Osteocyte (in vitro differentiated cells): ENCODE measurements at regions not wholly inside any gene's neighbourhood (a gene's known extent, or its start where the extent isn't known, plus 50 kb on each side); places are given as distances from the start of the nearest gene placed in this dataset.

ENCODE experiments used
- DNase-seq: peaks from one replicate; pipeline ENCODE4 v3.0.0; 2021; ENCODE audit warnings: mixed read lengths; ENCODE audit not compliant: unreplicated experiment; ENCODE audit errors: extremely low spot score
- H3K27ac Mint-ChIP-seq: one replicate; pipeline ENCODE4 v1.8.0; 2021; ENCODE audit warnings: mild to moderate bottlenecking, mixed read lengths; ENCODE audit not compliant: unreplicated experiment
- H3K27me3 Mint-ChIP-seq: one replicate; pipeline ENCODE4 v1.8.0; 2021; ENCODE audit warnings: mixed read lengths; ENCODE audit not compliant: unreplicated experiment
- H3K36me3 Mint-ChIP-seq: one replicate; pipeline ENCODE4 v1.8.0; 2021; ENCODE audit warnings: mixed read lengths; ENCODE audit not compliant: unreplicated experiment
- H3K4me1 Mint-ChIP-seq: one replicate; pipeline ENCODE4 v1.8.0; 2021; ENCODE audit warnings: mixed read lengths; ENCODE audit not compliant: unreplicated experiment
- H3K4me3 Mint-ChIP-seq: one replicate; pipeline ENCODE4 v1.8.0; 2021; ENCODE audit warnings: mild to moderate bottlenecking, moderate library complexity, mixed read lengths; ENCODE audit not compliant: unreplicated experiment
- H3K9me3 Mint-ChIP-seq: one replicate; pipeline ENCODE4 v1.8.0; 2021; ENCODE audit warnings: mixed read lengths; ENCODE audit not compliant: unreplicated experiment
- CTCF ChIP-seq: fragments of 200-600 bp; sonication (generic); IDR thresholded peaks from 2 replicates; pipeline ENCODE4 v1.5.0; 2021; ENCODE audit warnings: antibody characterized with exemption, mild to moderate bottlenecking, moderate library complexity

- H3K27ac Mint-ChIP-seq = no peak overlapping the region
- H3K27me3 Mint-ChIP-seq = no peaks in the 10 kb centered on the region
- H3K9me3 Mint-ChIP-seq = peaks cover 20% of the 10 kb centered on the region
- no peak for DNase-seq
- H3K4me3 Mint-ChIP-seq = no peak overlapping the region
- no peak for TF ChIP-seq CTCF
- H3K4me1 Mint-ChIP-seq = peaks cover 29% of the 10 kb centered on the region
- no peaks in the 10 kb centered on the region for H3K36me3 Mint-ChIP-seq
These were observed 72.8 kb upstream of the KCNJ15 start for GRCh38 chr21:38183961-38184360.

- H3K27me3 Mint-ChIP-seq = no peaks in the 10 kb centered on the region
- no peak for DNase-seq
- TF ChIP-seq CTCF = no peak
- no peak overlapping the region for H3K4me3 Mint-ChIP-seq
- H3K36me3 Mint-ChIP-seq = no peaks in the 10 kb centered on the region
- H3K4me1 Mint-ChIP-seq = peaks cover 4% of the 10 kb centered on the region
- peaks cover 18% of the 10 kb centered on the region for H3K9me3 Mint-ChIP-seq
- H3K27ac Mint-ChIP-seq = no peak overlapping the region
These were observed 70.0 kb upstream of the KCNJ15 start for GRCh38 chr21:38186661-38187270.

DNA sequence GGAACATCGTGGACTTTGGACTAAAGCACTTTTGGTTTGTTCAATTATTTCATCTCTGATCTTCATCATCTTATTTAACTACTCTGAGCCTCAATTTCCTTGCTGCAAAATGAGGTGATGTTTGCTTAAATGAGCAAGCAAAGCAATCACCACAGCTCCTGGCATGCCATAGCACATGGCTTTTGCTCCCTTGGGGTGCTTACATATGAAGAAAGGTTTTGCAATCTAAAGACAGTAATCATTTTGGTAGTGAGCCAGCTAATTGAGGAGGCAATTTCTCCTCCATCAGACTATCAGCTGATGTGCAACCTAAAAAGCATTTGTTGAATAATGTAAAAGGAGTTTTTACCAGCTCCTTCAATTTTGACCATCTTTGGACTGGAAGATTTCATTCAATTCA lies 68.8 kb upstream of the KCNJ15 start:
- DNase-seq = no peak
- Mint-ChIP-seq H3K9me3 (peaks cover 21% of the 10 kb centered on the region), H3K4me1 (no peaks in the 10 kb centered on the region), H3K27ac (no peak overlapping the region), H3K36me3 (no peaks in the 10 kb centered on the region), H3K27me3 (no peaks in the 10 kb centered on the region), H3K4me3 (no peak overlapping the region)
- TF ChIP-seq CTCF = no peak

GRCh38 chr21:38196036-38196435 lies 60.8 kb upstream of the KCNJ15 start:
- Mint-ChIP-seq H3K4me3 (no peak overlapping the region), H3K27ac (no peak overlapping the region), H3K9me3 (peaks cover 33% of the 10 kb centered on the region), H3K27me3 (peaks cover 3% of the 10 kb centered on the region), H3K4me1 (no peaks in the 10 kb centered on the region), H3K36me3 (no peaks in the 10 kb centered on the region)
- no peak for TF ChIP-seq CTCF
- DNase-seq = no peak

DNA sequence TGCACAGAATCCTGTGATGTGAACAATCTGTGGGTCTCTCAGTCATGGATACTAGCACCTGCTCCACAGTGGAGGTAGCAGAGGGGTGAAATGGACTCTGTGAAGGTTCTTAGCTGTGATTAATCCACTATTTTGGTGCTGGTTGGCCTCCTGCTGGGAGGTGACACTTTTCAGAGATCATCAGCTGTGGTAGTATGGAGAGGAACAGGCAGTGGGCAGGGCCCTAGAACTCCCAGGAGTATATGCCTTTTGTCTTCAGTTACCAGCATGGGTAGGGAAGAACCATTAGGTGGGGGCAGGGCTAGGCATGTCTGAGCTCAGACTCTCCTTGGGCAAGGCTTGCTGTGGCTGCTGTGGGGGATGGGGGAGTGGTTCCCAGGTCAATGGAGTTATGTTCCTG lies 54.0 kb upstream of the KCNJ15 start:
- TF ChIP-seq CTCF = no peak
- no peak for DNase-seq
- H3K9me3 Mint-ChIP-seq = peaks cover 7% of the 10 kb centered on the region
- no peaks in the 10 kb centered on the region for H3K36me3 Mint-ChIP-seq
- peaks cover 7% of the 10 kb centered on the region for H3K4me1 Mint-ChIP-seq
- H3K27me3 Mint-ChIP-seq = peaks cover 6% of the 10 kb centered on the region
- H3K27ac Mint-ChIP-seq = no peak overlapping the region
- H3K4me3 Mint-ChIP-seq = no peak overlapping the region
